NCI-H446 (cell line): ENCODE measurements at regions not wholly inside any gene's neighbourhood (a gene's known extent, or its start where the extent isn't known, plus 50 kb on each side); places are given as distances from the start of the nearest gene placed in this dataset.

ENCODE experiments used
- DNase-seq, 2 experiments: peaks; one replicate each; lab custom pipeline; 2025; lab: John Stamatoyannopoulos, UW

DNA sequence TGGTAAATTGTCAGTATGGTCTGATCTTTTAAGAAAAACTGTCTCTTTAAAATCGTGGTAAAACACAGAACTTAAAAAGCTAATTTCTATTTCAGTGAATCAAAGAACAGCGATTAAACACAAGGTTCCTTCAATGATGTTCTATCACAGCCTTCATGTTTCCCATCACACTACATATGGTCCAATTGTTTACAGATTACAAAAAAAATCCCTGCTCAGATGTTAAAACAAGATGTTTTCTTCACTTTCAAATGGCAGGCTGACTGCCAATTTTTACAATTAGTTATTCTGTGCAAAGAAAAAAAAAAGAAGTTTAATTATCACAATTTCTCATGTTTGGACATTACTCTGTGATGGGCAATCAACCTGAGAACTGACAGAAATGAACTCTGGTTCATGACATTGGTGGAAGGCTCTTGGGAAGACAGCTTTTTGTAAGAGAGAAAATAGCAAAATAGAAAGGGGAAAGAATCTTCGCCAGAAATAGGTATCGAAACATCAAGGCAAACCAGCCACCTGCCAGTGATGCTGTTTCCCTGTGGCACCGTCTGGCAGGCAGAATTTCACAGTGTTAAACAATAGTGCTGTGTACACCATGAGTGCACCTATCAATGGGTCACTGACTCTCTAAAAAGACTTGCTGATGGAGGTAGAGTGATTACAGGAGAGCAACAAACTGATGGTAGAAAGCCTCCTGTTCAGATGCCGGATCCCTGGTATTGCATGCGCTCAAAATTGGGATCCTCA is 1020.0 kb upstream of the ARRDC3 start:
- no peak for DNase-seq

DNA sequence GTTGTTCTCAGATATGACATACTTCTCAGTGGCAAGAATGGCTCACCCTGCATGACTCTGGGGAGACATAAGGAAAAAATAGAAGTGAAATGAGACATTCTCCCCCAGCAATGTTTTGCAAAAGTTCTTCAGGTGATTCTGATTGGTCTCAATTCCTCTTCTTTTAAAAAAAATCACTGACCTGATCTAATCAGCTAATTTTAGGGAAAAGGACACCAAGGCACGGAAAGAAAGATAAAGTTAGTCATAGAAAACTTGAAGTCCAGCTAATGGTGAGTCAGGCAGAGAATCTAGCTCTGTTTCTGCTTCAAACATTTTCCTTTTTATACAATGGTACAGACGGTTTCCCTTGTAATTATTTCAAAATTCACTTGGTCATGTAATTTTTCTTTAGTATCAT is 1018.9 kb upstream of the ARRDC3 start:
- DNase-seq: no peak

DNA sequence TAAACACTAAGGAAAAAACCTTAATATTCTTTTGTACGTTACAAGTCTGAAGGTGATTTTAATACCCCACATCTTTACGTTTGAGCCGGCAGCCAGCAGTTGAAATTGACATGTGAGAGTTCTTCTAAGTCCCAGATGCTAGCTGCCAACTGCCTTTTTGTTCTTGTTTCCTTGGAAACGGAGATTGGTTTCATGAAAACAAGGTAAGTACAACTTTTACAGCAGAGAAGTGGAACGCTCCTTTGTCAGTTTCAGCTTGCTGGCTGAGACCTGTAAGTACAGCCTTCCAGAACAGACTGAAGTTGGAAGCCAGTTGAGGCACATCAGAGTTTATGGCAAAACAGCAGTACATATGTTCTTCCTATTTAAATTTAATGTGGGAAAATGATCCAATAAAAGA is 1018.4 kb upstream of the ARRDC3 start:
- peak; percentile 12 to 57 for DNase-seq

DNA sequence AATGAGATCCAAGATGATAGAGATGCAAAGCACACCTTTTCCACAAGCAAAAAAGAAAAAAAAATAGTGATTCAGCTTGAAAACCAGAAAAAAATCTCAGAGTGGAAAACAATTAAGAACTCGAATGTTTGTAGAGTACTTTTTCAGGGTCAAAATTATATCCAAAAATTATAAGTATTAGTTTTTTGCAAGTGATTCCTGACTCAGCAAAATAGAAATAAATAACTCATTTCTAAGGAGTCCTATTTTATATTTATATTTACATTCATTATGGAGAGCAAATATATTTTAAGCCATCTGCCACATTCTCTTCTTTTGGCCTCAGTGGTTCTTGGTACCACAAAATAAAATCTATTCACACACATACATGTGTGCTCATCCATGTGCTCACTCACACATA is 1011.8 kb upstream of the ARRDC3 start:
- no peak for DNase-seq

DNA sequence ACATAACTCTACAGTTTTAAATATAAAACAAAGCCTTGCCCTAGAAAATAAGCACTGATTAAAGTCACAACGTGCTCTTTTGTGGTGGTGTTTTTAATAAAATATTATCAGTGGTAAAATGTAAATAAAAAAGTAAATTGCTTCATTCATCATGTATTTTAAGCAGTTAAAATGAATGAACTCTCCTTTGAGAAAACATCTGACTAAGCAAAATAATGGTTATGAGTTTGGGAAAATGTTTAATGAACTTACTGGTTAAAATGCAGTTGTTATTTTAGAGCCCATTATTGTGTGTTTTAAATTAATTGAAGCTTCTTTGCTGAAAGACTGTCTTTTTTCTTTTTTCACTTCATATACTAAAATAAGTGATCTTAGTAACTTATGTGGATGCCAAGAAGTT is 1007.5 kb upstream of the ARRDC3 start:
- DNase-seq: no peak

DNA sequence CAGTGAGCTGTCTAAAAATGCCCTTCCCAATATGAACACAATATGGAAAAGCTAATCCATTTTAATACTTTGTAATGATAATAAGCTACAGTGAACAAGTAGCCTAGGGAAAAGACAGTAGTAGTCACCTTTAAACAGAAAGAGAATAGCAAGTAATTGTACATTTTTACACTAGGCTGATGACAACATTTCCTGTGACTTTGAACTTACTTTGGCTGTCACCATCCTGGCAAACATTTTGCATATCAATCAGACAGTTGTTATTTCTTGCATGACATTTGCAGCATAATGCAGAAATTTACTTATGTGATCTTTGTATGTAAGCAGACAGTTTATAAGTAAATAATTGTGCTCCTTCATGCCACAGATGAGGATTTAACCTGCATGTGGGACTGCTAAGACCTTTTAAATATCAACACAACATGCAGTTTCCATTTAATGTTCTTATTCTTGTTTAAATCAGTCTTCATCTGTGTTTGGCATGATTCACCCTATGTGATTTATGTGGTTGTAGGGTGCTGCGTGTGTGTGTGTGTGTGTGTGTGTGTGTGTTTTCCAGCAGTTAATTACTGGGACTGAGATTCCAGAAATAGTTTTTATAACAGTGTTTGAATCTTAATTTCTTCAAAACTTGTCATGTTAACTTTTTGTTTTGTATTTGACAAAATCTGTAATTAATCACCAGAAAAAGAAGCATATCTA is 997.1 kb upstream of the ARRDC3 start:
- no peak for DNase-seq

DNA sequence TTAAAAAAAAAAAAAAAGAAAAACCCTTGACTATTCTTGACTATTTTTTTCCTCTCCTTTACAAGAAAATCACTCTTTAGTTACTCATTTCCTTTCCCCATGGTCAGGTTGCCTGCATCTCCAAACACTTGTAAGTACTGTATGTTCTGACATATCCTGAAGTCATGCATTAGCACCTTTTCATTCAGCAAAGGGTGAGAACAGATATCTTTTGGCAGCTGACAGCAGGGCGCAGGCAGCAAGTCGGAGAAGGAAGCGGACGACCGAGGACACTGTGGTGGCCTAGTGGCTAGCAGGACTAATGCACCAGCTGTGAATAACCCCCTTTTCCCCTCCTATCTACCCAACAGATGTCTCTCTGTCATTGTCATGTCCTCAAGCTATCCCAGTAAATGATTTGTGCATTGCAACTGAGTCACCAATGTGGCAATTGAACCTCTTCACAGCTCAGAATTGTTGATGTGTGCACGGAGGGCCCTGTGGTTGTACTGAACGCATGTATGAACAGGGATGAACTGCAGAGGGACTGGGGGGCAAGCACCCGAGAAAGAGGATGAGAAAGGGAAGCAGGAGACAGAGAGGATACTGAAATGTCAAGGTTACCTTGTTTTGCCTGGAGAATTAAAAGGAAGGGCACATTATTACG is 996.0 kb upstream of the ARRDC3 start:
- no peak for DNase-seq

DNA sequence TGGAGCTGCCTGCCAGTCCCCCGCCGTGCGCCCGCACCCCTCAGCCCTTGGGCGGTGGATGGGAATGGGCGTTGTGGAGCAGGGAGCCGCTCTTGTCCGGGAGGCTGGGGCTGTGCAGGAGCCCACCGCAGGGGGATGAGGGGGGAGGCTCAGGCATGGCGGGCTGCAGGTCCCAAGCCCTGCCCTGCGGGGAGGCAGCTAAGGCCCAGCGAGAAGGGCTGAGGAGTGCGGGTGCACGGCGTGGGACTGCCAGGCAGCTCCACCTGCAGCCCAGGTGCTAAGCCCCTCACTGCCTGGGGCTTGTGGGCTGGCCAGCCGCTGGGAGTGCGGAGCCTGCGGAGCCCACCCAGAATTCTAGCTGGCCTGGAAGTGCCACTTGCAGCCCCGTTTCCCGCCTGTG is 991.7 kb upstream of the ARRDC3 start:
- no peak for DNase-seq

DNA sequence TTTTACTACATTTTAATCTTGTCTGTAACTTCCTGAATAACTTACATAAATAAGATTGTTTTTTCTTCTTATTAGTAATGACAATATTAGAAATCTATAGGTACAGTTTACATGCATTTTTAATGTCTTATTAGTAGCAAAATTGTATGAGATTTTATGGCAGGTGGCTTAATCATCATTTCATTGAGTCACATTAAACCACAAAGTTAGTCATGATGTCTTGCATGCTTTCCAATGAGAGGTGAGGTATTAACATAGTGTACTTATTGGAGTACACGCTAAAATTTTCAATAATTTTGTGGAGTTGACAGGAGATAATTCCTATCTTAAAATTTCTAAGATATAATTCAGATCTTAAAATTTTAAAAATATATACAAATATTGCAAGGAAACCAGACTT is 989.6 kb upstream of the ARRDC3 start:
- no peak for DNase-seq

DNA sequence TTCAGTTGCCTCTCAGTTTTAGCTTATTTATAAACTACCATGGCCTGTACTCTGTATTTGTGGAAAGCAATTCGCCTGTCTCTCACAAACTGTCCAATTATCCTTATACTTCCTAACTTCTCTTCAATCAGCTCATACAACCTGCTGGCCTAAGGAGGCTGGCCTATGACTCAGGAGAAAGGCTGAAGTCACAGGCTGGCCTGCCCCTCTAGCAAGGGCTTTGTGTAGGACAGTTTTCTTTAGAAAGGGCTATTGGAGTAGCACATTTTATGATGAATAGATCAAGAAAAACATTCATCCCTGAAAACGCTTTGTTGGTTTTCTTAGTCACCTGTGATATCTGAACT is 988.7 kb upstream of the ARRDC3 start:
- no peak for DNase-seq

DNA sequence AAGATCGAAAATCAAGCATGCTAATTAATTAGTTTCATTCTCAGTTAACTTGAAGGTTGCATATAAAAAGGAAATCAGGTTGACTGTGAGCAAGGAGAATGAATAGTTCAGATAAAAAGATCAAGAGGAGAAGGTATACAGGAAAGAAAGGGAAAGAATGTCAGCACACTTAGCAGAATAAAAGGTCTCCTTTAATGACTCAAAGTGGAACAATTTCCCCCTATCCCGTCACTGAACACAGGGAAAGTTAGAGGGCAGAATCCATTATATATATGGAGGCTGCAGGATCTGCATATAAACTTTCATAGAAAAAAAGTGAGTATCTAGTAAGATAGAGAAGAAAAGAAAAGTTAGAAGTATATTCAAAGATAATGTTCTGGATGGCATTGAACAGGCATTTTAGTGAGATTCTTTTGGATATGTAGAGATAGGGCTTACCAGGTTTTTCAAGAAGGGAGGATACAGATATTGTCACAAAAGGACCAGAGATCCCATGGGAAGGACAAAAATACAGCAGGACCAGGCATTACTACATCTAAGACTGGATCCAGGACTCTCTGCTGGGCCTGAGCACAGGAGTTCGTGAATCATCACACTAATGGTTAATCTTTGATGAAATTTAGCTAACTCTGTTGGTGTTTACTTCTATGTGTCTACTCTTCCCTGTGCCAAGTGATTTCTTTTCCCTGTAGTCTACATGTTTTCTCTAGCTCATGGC is 988.2 kb upstream of the ARRDC3 start:
- no peak for DNase-seq

DNA sequence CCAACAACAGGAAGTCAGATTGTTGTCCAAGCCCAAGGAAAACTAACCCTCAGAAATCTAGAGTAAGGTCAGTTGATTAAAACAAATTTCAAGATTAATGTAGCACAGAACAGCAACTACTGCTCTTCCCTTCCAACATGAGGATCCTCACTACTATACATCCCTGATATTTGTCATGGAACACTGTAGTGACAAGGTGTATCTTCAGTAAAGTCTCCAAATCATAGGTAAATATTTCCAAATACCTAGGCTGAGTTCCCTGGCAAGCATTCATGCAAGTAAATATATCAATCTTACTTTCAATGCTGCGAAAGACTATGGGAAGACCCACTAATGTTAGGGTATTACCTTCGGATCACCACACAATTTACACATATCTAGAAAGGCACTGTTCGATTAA is 986.9 kb upstream of the ARRDC3 start:
- no peak for DNase-seq

DNA sequence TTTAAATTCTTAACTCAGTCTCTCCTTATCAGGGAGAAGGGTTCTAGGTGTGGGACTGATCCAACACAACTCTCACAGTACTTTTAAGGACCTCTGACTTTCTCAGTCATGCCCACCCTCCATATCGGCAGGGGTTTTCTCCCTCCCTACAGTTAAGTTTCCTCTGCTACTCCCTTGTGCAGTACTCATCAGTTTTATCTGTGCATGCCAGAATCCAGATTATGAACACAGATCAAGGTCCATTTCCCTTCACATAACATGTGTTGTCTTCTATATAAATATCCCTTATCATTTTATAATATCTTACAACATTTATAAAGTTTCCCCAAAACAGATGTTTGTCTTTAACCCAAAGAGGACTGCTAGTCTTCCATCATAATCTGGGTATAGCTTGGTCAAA is 986.5 kb upstream of the ARRDC3 start:
- DNase-seq: no peak

DNA sequence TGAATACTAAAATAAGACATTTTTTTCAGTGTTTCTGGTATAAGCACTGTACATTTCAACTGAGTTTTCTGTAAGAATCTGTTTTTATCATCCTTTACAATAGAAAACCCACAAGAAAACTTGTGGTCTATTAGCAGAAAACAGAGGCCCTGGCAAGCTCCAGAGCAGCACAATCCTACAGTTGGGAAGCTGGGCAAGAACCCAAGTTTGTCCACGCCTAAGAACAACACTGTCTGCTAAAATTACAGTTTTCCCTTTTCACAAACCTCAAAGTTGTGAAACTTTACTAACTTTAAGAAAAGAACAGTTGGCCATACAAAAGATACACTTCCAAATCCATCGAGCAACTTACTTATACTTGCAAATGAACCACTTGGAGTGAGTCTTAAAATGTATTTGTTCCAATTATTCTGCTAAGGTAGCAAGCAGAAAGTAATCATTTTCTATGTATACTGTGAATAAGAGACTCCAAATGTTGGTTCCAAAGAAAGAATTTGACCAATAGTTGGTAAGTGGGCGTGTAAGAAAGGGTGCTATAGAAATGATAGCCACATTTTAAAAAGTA is 982.0 kb upstream of the ARRDC3 start:
- peak in 1 of 2 experiments; percentile 50 for DNase-seq

DNA sequence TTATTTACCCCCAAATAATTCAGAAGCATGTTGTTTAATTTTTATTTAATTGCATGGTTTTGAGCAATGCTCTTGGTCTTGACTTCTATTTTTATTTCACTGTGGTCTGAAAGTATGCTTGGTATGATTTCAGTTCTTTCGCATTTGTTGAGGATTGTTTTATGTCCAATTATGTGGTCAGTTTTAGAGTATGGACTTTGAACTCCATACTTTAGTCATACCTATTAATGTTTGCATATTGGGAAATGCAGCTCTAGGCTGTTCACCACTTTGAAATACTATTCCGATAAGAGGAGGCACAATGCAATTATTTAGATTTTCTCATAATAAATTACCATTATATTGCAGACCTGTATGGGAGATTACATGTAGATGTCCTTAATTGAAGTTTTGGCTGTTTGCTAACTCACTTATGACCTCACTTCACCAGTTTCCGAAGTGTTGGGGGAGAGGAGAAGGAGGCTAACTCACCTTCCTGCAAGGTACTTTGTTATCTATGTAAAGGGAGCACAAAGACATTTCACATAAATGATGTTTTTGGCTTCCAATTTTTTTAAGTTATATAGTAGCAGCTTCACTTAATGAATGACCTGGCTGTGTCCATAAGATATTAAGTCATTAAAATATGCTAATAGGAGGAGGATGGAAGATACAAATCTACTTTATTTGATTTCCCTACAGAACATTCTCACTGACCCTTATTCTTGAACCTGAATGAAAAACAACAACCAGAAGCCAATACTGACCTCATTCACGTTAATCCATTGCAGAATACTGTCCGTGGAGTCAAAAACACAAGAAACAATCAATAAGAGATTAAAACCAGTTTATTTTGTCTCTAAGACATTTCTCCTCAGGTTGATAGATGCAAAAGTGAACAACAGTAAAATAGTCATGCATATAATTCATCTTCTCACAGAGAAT is 970.3 kb upstream of the ARRDC3 start:
- DNase-seq: no peak

DNA sequence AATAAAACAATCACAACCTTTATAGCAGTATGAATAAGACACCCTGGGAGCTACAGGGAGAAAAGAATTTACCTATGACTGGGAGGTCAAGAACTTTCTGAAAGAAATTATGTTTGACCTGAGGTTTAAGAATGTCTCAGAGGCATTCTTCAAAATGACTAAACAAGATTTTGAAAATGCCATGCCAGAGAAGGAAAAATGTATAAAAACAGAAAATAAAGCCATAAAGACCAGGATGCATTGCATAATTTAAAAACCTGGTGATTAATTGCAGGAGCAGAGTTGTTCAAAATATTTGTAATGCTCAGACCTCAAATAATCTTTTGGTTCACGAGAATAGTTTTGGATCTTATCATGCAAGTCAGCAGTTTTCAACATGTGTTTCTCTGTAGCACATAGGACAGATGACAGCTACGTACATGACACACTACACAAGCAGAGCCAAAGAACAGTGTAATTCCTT is 954.7 kb upstream of the ARRDC3 start:
- DNase-seq: no peak

DNA sequence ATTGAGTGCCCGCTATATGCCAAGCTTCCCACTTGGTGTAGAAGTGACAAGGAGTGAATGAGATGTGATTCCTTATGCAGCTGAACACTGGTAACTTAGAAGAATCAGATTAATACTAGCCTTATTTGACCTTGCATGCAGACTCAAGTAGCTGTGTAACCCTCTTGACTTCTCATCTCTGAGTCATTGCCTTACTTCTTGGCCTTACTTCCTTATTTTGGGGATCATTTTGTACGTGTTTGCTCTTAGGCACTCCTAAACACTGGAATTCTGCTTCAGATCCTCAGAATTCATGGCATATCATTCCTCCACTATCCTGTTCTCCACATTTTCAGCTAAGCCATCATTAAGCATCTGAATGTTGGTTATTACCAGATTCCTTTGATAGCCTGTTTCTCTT is 948.9 kb upstream of the ARRDC3 start:
- DNase-seq: no peak

DNA sequence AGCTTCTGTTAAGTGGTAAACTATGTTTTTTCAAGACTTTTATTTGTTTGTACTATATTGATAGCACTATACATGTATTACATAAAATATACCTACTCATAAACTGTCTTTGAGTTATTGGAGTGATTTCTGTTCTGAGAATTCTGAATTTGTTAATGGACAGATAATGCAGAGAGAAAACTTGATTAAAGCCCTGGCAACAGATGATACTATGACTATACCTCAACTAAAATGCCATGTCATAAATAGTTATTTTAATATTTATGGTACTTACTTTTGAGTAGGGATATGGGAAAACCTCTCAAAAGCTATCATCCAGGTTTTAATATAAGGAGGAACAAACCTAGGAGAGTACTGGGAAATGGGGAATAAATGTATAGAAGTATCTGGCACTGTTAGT is 947.2 kb upstream of the ARRDC3 start:
- DNase-seq: no peak

DNA sequence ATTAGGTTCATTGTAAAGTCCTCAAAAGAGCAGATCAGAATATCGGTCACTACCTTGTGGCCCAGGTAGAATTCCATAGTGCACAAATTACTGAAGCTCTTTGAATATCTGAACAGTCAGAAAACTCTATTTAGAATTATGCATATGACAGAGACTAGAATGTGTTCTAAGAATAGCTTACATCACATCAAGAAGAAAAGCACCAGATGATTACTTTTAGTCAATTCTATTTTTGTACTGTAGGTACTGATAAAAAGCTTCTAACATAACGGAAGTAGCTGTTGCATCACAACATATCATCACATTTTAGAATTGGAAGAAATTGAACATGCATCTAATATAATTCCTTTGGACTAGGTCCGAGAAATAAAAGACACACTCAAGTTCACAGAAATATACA is 946.6 kb upstream of the ARRDC3 start:
- DNase-seq: no peak

DNA sequence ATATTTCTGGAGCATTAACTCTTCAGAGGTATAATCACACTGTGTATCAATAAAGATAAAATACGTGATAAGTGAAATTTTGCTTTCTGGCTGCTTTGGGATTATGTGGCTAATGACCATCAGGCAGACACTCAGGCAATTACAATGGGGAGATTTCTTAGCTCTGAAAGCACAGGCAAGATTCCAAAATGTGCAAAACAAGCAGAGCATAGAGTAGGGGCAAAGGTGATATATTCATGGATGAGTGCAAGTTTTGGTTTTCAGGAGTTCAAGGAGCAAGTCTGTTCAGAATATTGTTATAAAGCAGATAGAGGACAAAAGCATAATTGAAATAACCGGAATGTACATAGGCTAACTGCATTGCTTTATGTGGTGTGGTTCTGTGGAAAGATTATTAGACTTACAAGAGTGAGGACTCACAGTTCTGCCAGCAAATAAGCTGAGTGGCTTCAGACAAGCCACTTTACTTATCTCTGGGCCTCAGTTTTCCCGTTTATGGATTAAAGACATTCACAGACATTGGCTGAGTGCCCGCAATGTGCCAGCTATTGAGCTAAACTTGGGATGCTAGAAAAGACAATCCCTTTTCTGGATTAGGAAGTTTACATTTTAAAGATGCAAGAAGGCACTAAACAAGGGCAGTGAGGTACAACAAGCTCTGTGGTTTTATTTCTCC is 945.6 kb upstream of the ARRDC3 start:
- DNase-seq: no peak

DNA sequence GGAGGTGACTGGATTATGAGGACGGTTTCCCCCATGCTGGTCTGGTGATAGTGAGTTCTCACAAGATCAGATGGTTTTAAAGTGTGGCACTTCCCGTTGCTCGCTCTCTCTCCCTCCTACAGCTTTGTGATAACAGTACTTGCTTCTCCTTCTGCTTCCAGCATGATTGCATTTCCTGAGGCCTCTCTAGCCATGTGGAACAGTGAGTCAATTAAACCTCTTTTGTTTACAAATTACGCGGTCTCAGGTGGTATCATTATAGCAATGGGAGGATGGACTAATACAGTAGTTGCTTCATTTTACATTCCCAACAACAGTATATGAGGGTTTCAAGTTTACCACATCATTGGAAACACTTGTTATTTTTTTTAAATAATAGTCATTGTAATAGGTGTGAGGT is 937.3 kb upstream of the ARRDC3 start:
- no peak for DNase-seq
